Aorta (tissue), 5 donors: ENCODE measurements at regions not wholly inside any gene's neighbourhood (a gene's known extent, or its start where the extent isn't known, plus 50 kb on each side); places are given as distances from the start of the nearest gene placed in this dataset.

ENCODE experiments used
- ATAC-seq: fragments of 200-7000 bp; cut with Tn5 transposase; one replicate; pipeline ENCODE4 v1.9.1; 2022; ENCODE audit warnings: moderate library complexity; ENCODE audit not compliant: low FRiP score
- DNase-seq, 2 donors: peaks; one replicate each; pipeline ENCODE4 v3.0.0-alpha.2; 2020
- H3K27ac ChIP-seq, 2 donors: one replicate each; pipeline ENCODE4 v1.5.1; 2013; ENCODE audit warnings: low read length in 2 of 2, mild to moderate bottlenecking in 2 of 2, moderate library complexity in 2 of 2, control low read depth in 1 of 2, inconsistent platforms in 1 of 2, low read depth in 1 of 2
- H3K27me3 ChIP-seq, 2 donors: one replicate each; pipeline ENCODE4 v1.6.1; 2013; ENCODE audit warnings: control low read depth in 1 of 2, low read length in 1 of 2, mild to moderate bottlenecking in 1 of 2, moderate library complexity in 1 of 2; ENCODE audit not compliant: insufficient read depth in 2 of 2, control insufficient read depth in 1 of 2
- H3K36me3 ChIP-seq, 2 donors: one replicate each; pipeline ENCODE4 v1.6.1; 2013; ENCODE audit warnings: control low read depth in 1 of 2, low read length in 1 of 2, mild to moderate bottlenecking in 1 of 2; ENCODE audit not compliant: insufficient read depth in 2 of 2, control insufficient read depth in 1 of 2
- H3K4me1 ChIP-seq, 2 donors: one replicate each; pipeline ENCODE4 v1.6.1; 2013; ENCODE audit warnings: low read length in 2 of 2, control low read depth in 1 of 2, mild to moderate bottlenecking in 1 of 2, moderate library complexity in 1 of 2; ENCODE audit not compliant: insufficient read depth in 2 of 2, control insufficient read depth in 1 of 2
- H3K4me3 ChIP-seq, 2 donors: one replicate each; pipeline ENCODE4 v1.5.1; 2013; ENCODE audit warnings: low read length in 2 of 2, control low read depth in 1 of 2, mild to moderate bottlenecking in 1 of 2
- H3K9me3 ChIP-seq: one replicate; pipeline ENCODE4 v1.6.1; 2013; ENCODE audit warnings: mild to moderate bottlenecking, low read length; ENCODE audit not compliant: control insufficient read depth
- WGBS, 2 donors: extraction: QIAGEN DNeasy Blood & Tissue Kit; methylation state at CpG; one replicate each; pipeline ENCODE4 v1.1.7; 2013; 5-methylcytosine and 5-hydroxymethylcytosine counted together
- intact Hi-C, 2 donors: fragments of 100-400 bp; cut with DNase I; formaldehyde crosslinking; loops; one replicate each; pipeline versions ENCODE4 v1.14.2 to v1.15.0; 2022
- donor health status: healthy with polysubstance abuse.
- donor health status: Bipolar disorder and iron deficiency.
- donor health status: DM: no; HTN: no; CAD: no.
- donor health status: DM: no; HTN: no; CAD: no.
- donor health status: DM: yes; HTN: yes; CAD: no.

- H3K4me1 ChIP-seq: no peaks in the 10 kb centered on the region
- no peak overlapping the region for H3K27ac ChIP-seq
- no peaks in the 10 kb centered on the region for H3K36me3 ChIP-seq
- ATAC-seq (no peak), DNase-seq (no peak)
- no peaks in the 10 kb centered on the region for H3K27me3 ChIP-seq
- intact Hi-C loops: no loop called here
- no peaks in the 10 kb centered on the region for H3K9me3 ChIP-seq
- no peak overlapping the region for H3K4me3 ChIP-seq
- 88 to 90% methylated on average over 12 of the region's 12 CpGs for WGBS, 2 donors
Observed at GRCh38 chr10:20616918-20617810, 279.9 kb downstream of the NEBL start.

- intact Hi-C loops: no loop called here
- WGBS, 2 donors: 87 to 94% methylated on average over 3 of the region's 3 CpGs
- no peaks in the 10 kb centered on the region for H3K36me3 ChIP-seq
Observed at GRCh38 chr10:20616056-20616671, 280.9 kb downstream of the NEBL start.

GRCh38 chr10:20615395-20615794, 281.7 kb downstream of the NEBL start:
- DNase-seq (no peak), ATAC-seq (no peak)
- intact Hi-C loops: no loop called here
- Histone ChIP-seq H3K36me3 (no peaks in the 10 kb centered on the region), H3K27ac (no peak overlapping the region), H3K4me3 (no peak overlapping the region), H3K9me3 (no peaks in the 10 kb centered on the region), H3K4me1 (no peaks in the 10 kb centered on the region), H3K27me3 (no peaks in the 10 kb centered on the region)
- WGBS, 2 donors: 93 to 100% methylated on average over 1 of the region's 1 CpG

More at GRCh38 chr10:20616056-20616671, 280.9 kb downstream of the NEBL start:
- no peaks in the 10 kb centered on the region for H3K27me3 ChIP-seq
- no peak overlapping the region for H3K27ac ChIP-seq
- ATAC-seq: no peak
- H3K9me3 ChIP-seq: no peaks in the 10 kb centered on the region
- H3K4me3 ChIP-seq: no peak overlapping the region
- no peaks in the 10 kb centered on the region for H3K4me1 ChIP-seq
- no peak for DNase-seq

GRCh38 chr10:20614911-20615310, 282.2 kb downstream of the NEBL start:
- ATAC-seq (no peak), DNase-seq (no peak)
- Histone ChIP-seq H3K27me3 (no peaks in the 10 kb centered on the region), H3K4me1 (no peaks in the 10 kb centered on the region), H3K4me3 (no peak overlapping the region), H3K9me3 (no peaks in the 10 kb centered on the region), H3K27ac (no peak overlapping the region), H3K36me3 (no peaks in the 10 kb centered on the region)
- 95 to 96% methylated on average over 3 of the region's 3 CpGs for WGBS, 2 donors
- intact Hi-C loops: no loop called here

GRCh38 chr10:20608503-20608902, 288.6 kb downstream of the NEBL start:
- DNase-seq (no peak), ATAC-seq (no peak)
- no peaks in the 10 kb centered on the region for H3K9me3 ChIP-seq
- no peak overlapping the region for H3K27ac ChIP-seq
- H3K27me3 ChIP-seq: no peaks in the 10 kb centered on the region
- no peaks in the 10 kb centered on the region for H3K4me1 ChIP-seq
- no peaks in the 10 kb centered on the region for H3K36me3 ChIP-seq
- no peak overlapping the region for H3K4me3 ChIP-seq
- intact Hi-C loops: no loop called here

GRCh38 chr10:20606985-20607384, 290.1 kb downstream of the NEBL start:
- H3K27ac ChIP-seq: no peak overlapping the region
- no peaks in the 10 kb centered on the region for H3K9me3 ChIP-seq
- H3K27me3 ChIP-seq: no peaks in the 10 kb centered on the region
- ATAC-seq (no peak), DNase-seq (no peak)
- H3K4me3 ChIP-seq: no peak overlapping the region
- intact Hi-C loops: no loop called here
- no peaks in the 10 kb centered on the region for H3K4me1 ChIP-seq
- H3K36me3 ChIP-seq: no peaks in the 10 kb centered on the region
- WGBS, 2 donors: 89 to 93% methylated on average over 5 of the region's 5 CpGs

- Histone ChIP-seq H3K27ac (no peak overlapping the region), H3K36me3 (no peaks in the 10 kb centered on the region), H3K4me1 (peaks cover 4 to 5% of the 10 kb centered on the region in 2 donors), H3K9me3 (no peaks in the 10 kb centered on the region), H3K27me3 (no peaks in the 10 kb centered on the region), H3K4me3 (no peak overlapping the region)
- WGBS, 2 donors: 99 to 100% methylated on average over 1 of the region's 1 CpG
- ATAC-seq (no peak), DNase-seq (no peak)
- intact Hi-C loops: no loop called here
Observed at GRCh38 chr10:20601941-20602461, 295.1 kb downstream of the NEBL start.

- H3K27me3 ChIP-seq: no peaks in the 10 kb centered on the region
- no peaks in the 10 kb centered on the region for H3K36me3 ChIP-seq
- intact Hi-C loops: loop anchor here in 1 of 2 donors (10.0 kb wide), 1 partner anchor 146 kb away; no protein-coding TSS in a partner anchor
- peaks cover 5 to 6% of the 10 kb centered on the region in 2 donors for H3K4me1 ChIP-seq
- WGBS, 2 donors: 1 to 3% methylated on average over 3 of the region's 3 CpGs
- DNase-seq (peak; percentile 84 to 87), ATAC-seq (peak; percentile 92)
- H3K27ac ChIP-seq: no peak overlapping the region
- no peak overlapping the region for H3K4me3 ChIP-seq
- H3K9me3 ChIP-seq: no peaks in the 10 kb centered on the region
Observed at GRCh38 chr10:20598590-20598989, 298.5 kb downstream of the NEBL start.
